Hepatocyte (in vitro differentiated cells): ENCODE measurements at regions not wholly inside any gene's neighbourhood (a gene's known extent, or its start where the extent isn't known, plus 50 kb on each side); places are given as distances from the start of the nearest gene placed in this dataset.

ENCODE experiments used
- DNase-seq: peaks from one replicate; pipeline ENCODE4 v3.0.0-alpha.2; 2016; ENCODE audit warnings: low spot score
- H2AFZ ChIP-seq: fragments of 200-600 bp; sonication (generic); 2 replicates; pipeline ENCODE4 v1.6.0; 2016; ENCODE audit warnings: antibody characterized with exemption, mild to moderate bottlenecking
- H3K27ac ChIP-seq: fragments of 200-600 bp; sonication (generic); 2 replicates; pipeline ENCODE4 v1.5.1; 2016; ENCODE audit warnings: mild to moderate bottlenecking
- H3K27me3 ChIP-seq: fragments of 200-600 bp; sonication (generic); 2 replicates; pipeline ENCODE4 v1.6.1; 2016
- H3K36me3 ChIP-seq: fragments of 200-600 bp; sonication (generic); replicated peaks from 2 replicates; pipeline ENCODE4 v1.5.1; 2016; ENCODE audit warnings: low read depth; ENCODE audit not compliant: insufficient read depth
- H3K4me1 ChIP-seq: fragments of 200-600 bp; sonication (generic); 2 replicates; pipeline ENCODE4 v1.5.1; 2016; ENCODE audit warnings: mild to moderate bottlenecking, moderate library complexity; ENCODE audit not compliant: insufficient read depth
- H3K4me2 ChIP-seq: fragments of 200-600 bp; sonication (generic); 2 replicates; pipeline ENCODE4 v1.6.0; 2016
- H3K4me3 ChIP-seq: fragments of 200-600 bp; sonication (generic); 2 replicates; pipeline ENCODE4 v1.5.1; 2016; ENCODE audit warnings: mild to moderate bottlenecking
- H3K79me2 ChIP-seq: fragments of 200-600 bp; sonication (generic); 2 replicates; pipeline ENCODE4 v1.6.0; 2017; ENCODE audit warnings: mild to moderate bottlenecking
- H3K9me2 ChIP-seq: fragments of 200-600 bp; sonication (generic); replicated peaks from 2 replicates; pipeline ENCODE4 v1.6.0; 2017; ENCODE audit warnings: mild to moderate bottlenecking; ENCODE audit not compliant: insufficient read depth
- H3K9me3 ChIP-seq: fragments of 200-600 bp; sonication (generic); 2 replicates; pipeline ENCODE4 v1.5.1; 2016; ENCODE audit warnings: low read depth, mild to moderate bottlenecking
- H4K20me1 ChIP-seq: fragments of 200-600 bp; sonication (generic); 2 replicates; pipeline ENCODE4 v1.6.0; 2016; ENCODE audit warnings: mild to moderate bottlenecking; ENCODE audit not compliant: insufficient read depth, poor library complexity, severe bottlenecking
- EZH2 ChIP-seq: fragments of 200-600 bp; sonication (generic); IDR thresholded peaks from 2 replicates; pipeline ENCODE4 v1.6.1; 2016; ENCODE audit warnings: antibody characterized with exemption, mild to moderate bottlenecking, borderline replicate concordance
- EZH2phosphoT487 ChIP-seq: fragments of 200-600 bp; sonication (generic); IDR thresholded peaks from one replicate; pipeline ENCODE4 v1.6.1; 2018; ENCODE audit warnings: antibody characterized with exemption, mild to moderate bottlenecking, low read depth, moderate library complexity; ENCODE audit not compliant: unreplicated experiment, severe bottlenecking
- WGBS: methylation state at CpG from one replicate; pipeline ENCODE4 v1.1.6; 2016; ENCODE audit warnings: low lambda C conversion rate; ENCODE audit errors: missing lambda C conversion rate; 5-methylcytosine and 5-hydroxymethylcytosine counted together
- TF ChIP-seq, protein P1 (sequence below): fragments of 200-600 bp; sonication (generic); IDR thresholded peaks from 2 replicates; pipeline ENCODE4 v1.5.1; 2016; ENCODE audit warnings: antibody characterized with exemption, mild to moderate bottlenecking; ENCODE audit not compliant: poor library complexity

DNA sequence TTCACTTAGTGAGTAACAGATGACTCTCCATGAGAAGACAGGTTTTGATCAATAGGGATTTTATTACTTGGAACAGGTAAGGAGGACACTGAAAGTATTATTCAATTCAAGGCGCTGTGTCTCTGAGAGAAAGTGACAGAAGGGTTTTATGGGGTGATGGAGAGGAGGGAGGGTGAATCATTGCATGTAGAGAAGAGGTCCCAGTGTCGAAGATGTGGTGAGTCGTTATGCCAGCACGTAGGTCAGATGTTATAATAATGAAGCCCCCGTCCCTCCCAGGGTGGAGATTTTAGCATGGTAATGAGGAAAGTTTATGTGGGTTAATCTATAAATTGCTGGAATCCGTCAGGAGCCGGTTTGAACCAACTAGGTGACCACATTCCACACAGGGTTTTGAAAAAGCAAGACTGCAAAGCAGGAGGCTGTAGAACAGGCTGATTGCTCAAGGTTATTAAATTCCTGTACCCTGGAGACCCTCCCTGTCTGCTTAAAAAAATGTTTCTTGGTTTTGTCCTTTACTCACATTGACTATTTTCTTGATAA lies 586.4 kb upstream of the TMPRSS15 start:
- no peaks in the 10 kb centered on the region for H3K27me3 ChIP-seq
- DNase-seq: no peak
- H3K9me3 ChIP-seq: no peaks in the 10 kb centered on the region
- H3K4me2 ChIP-seq: no peak overlapping the region
- no peaks in the 10 kb centered on the region for H3K79me2 ChIP-seq
- no peaks in the 10 kb centered on the region for H3K36me3 ChIP-seq
- H3K4me3 ChIP-seq: no peak overlapping the region
- H3K27ac ChIP-seq: no peak overlapping the region
- H3K4me1 ChIP-seq: no peaks in the 10 kb centered on the region
- no peaks in the 10 kb centered on the region for H3K9me2 ChIP-seq
- 79% methylated on average over 7 of the region's 7 CpGs for WGBS
- no peaks in the 10 kb centered on the region for H4K20me1 ChIP-seq
- TF ChIP-seq, protein P1, sequence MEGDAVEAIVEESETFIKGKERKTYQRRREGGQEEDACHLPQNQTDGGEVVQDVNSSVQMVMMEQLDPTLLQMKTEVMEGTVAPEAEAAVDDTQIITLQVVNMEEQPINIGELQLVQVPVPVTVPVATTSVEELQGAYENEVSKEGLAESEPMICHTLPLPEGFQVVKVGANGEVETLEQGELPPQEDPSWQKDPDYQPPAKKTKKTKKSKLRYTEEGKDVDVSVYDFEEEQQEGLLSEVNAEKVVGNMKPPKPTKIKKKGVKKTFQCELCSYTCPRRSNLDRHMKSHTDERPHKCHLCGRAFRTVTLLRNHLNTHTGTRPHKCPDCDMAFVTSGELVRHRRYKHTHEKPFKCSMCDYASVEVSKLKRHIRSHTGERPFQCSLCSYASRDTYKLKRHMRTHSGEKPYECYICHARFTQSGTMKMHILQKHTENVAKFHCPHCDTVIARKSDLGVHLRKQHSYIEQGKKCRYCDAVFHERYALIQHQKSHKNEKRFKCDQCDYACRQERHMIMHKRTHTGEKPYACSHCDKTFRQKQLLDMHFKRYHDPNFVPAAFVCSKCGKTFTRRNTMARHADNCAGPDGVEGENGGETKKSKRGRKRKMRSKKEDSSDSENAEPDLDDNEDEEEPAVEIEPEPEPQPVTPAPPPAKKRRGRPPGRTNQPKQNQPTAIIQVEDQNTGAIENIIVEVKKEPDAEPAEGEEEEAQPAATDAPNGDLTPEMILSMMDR: no peak
- no peak for TF ChIP-seq EZH2
- TF ChIP-seq EZH2phosphoT487: no peak
- no peak overlapping the region for H2AFZ ChIP-seq

DNA sequence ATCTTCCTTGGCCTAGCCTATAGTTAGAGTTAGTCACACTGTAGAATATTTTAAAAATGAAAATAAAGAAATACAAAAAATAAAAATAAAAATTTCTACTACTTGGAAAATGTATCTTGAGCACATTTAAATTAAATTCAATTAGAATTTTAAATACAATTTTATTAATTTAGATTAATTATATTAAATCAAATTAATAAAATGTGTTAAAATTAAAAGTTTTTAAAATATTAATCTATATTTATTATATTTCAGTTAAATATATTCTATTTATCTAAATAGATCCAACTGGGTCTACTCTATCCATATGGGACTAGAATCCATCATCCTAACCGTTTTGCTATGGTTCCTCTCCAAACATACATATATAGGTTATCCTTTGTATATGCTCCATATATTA lies 588.3 kb upstream of the TMPRSS15 start:
- Histone ChIP-seq H3K4me2 (no peak overlapping the region), H3K4me3 (no peak overlapping the region), H3K36me3 (no peaks in the 10 kb centered on the region), H2AFZ (no peak overlapping the region), H4K20me1 (no peaks in the 10 kb centered on the region), H3K4me1 (no peaks in the 10 kb centered on the region), H3K9me3 (no peaks in the 10 kb centered on the region), H3K27ac (no peak overlapping the region), H3K27me3 (no peaks in the 10 kb centered on the region), H3K79me2 (no peaks in the 10 kb centered on the region), H3K9me2 (no peaks in the 10 kb centered on the region)
- 89% methylated on average over 1 of the region's 1 CpG for WGBS
- TF ChIP-seq EZH2 (no peak), EZH2phosphoT487 (no peak)
- TF ChIP-seq, protein P1: no peak
- DNase-seq: no peak

DNA sequence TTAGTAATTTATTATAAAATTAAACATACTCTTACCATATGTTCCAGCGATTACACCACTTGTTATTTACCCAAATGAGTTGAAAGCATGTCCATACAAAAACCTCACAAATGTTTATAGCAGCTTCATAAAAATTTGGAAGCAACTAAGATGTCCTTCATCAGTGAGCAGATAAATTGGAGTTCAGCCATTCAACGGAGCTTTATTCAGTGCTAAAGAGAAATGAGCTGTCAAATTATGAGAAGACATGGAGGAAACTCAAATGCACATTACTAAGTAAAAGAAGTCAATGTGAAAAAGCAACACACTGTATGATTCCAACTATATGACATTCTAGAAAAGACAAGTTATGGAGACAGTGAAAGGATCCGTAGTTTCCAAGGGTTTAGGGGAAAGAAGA lies 606.7 kb upstream of the TMPRSS15 start:
- Histone ChIP-seq H2AFZ (no peak overlapping the region), H3K9me3 (no peaks in the 10 kb centered on the region), H3K36me3 (no peaks in the 10 kb centered on the region), H3K4me2 (no peak overlapping the region), H3K27me3 (no peaks in the 10 kb centered on the region), H3K9me2 (no peaks in the 10 kb centered on the region), H3K4me1 (no peaks in the 10 kb centered on the region), H3K27ac (no peak overlapping the region), H3K79me2 (no peaks in the 10 kb centered on the region), H3K4me3 (no peak overlapping the region), H4K20me1 (no peaks in the 10 kb centered on the region)
- no peak for DNase-seq
- TF ChIP-seq EZH2: no peak
- TF ChIP-seq, protein P1: no peak
- TF ChIP-seq EZH2phosphoT487: no peak
- WGBS: 87% methylated on average over 3 of the region's 3 CpGs

DNA sequence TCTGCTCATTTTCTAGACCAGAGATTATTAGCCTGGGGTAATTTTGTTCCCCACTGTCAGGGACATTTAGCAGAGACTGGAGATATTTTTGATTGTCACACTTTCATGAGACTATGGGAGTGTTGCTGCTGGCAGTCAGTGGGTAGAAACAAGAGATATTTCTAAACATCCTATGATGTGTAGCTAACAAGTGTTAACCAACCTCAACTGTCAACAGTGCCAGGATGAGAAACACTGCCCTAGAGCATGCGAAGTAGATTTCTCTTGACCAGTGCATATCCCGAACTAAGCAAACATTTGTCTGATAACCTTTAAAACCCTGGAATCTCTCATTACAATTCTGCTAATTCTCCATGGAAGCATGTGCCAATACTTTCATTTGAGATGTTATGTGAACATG lies 607.4 kb upstream of the TMPRSS15 start:
- TF ChIP-seq, protein P1: no peak
- TF ChIP-seq EZH2phosphoT487 (no peak), EZH2 (no peak)
- no peak overlapping the region for H3K4me3 ChIP-seq

More for the DNA sequence above, 607.4 kb upstream of the TMPRSS15 start:
- no peaks in the 10 kb centered on the region for H3K79me2 ChIP-seq
- H3K4me1 ChIP-seq: no peaks in the 10 kb centered on the region
- no peaks in the 10 kb centered on the region for H4K20me1 ChIP-seq
- H2AFZ ChIP-seq: no peak overlapping the region
- H3K9me2 ChIP-seq: no peaks in the 10 kb centered on the region
- H3K4me2 ChIP-seq: no peak overlapping the region
- no peaks in the 10 kb centered on the region for H3K36me3 ChIP-seq
- H3K9me3 ChIP-seq: no peaks in the 10 kb centered on the region
- DNase-seq: no peak
- H3K27ac ChIP-seq: no peak overlapping the region
- H3K27me3 ChIP-seq: no peaks in the 10 kb centered on the region
- WGBS: 57% methylated on average over 2 of the region's 2 CpGs
